Erythroblast (primary cell): ENCODE measurements at regions not wholly inside any gene's neighbourhood (a gene's known extent, or its start where the extent isn't known, plus 50 kb on each side); places are given as distances from the start of the nearest gene placed in this dataset.

Experiments
- GATA1 ChIP-seq: IDR thresholded peaks from 2 replicates; pipeline ENCODE4 v1.6.1; 2011; ENCODE audit warnings: low read depth, mild to moderate bottlenecking, control low read depth, low read length, moderate library complexity
- POLR2A ChIP-seq: IDR thresholded peaks from 2 replicates; pipeline ENCODE4 v1.6.1; 2011; ENCODE audit warnings: mild to moderate bottlenecking, low read length

GRCh38 chr10:22791665-22792064 lies 77.3 kb upstream of the PIP4K2A start:
- TF ChIP-seq POLR2A (no peak), GATA1 (no peak)
